H1 (cell line): ENCODE measurements at regions not wholly inside any gene's neighbourhood (a gene's known extent, or its start where the extent isn't known, plus 50 kb on each side); places are given as distances from the start of the nearest gene placed in this dataset.

Experiments used
- CTCF ChIA-PET: fragments of 300-600 bp; sonication (Branson Sonifier 250); formaldehyde crosslinking; loops from one replicate; lab custom pipeline; 2021; ENCODE audit not compliant: partially characterized antibody; lab: Charles Lee
- POLR2A ChIA-PET: fragments of 300-600 bp; sonication (Branson Sonifier 250); formaldehyde crosslinking; loops from one replicate; lab custom pipeline; 2021; ENCODE audit warnings: inconsistent platforms; ENCODE audit not compliant: partially characterized antibody; lab: Charles Lee
- DNase-seq, 2 experiments: peaks; one replicate each; pipeline versions ENCODE4 v3.0.0 to v3.0.0-alpha.2; 2010 to 2022; ENCODE audit warnings: low spot score in 2 of 2, low read depth in 1 of 2, mixed read lengths in 1 of 2
- FAIRE-seq: peaks from 2 replicates; lab custom pipeline; 2011; peaks lifted over from hg19 to GRCh38; lab: Jason Lieb, UNC
- H2AFZ ChIP-seq: 2 replicates; pipeline ENCODE4 v1.8.1; 2012; ENCODE audit warnings: low read length, inconsistent platforms
- H2AK5ac ChIP-seq: 2 replicates; pipeline ENCODE4 v1.6.1; 2013; ENCODE audit warnings: low read depth, low read length
- H2BK120ac ChIP-seq: replicated peaks from 2 replicates; pipeline ENCODE3; 2013; ENCODE audit warnings: low read depth, low read length, inconsistent platforms
- H2BK12ac ChIP-seq: 2 replicates; pipeline ENCODE4 v1.6.1; 2013; ENCODE audit warnings: low read depth, low read length
- H2BK15ac ChIP-seq: 2 replicates; pipeline ENCODE4 v1.6.1; 2013; ENCODE audit warnings: low read length
- H2BK20ac ChIP-seq: 2 replicates; pipeline ENCODE4 v1.6.1; 2013; ENCODE audit warnings: low read length
- H2BK5ac ChIP-seq: 2 replicates; pipeline ENCODE4 v1.6.1; 2013; ENCODE audit warnings: low read depth, low read length
- H3K14ac ChIP-seq: 2 replicates; pipeline ENCODE4 v1.6.1; 2013; ENCODE audit warnings: inconsistent platforms; ENCODE audit not compliant: insufficient read length
- H3K18ac ChIP-seq: 2 replicates; pipeline ENCODE4 v1.6.1; 2013; ENCODE audit warnings: low read length; ENCODE audit errors: extremely low read depth
- H3K23ac ChIP-seq: 2 replicates; pipeline ENCODE4 v1.6.1; 2013; ENCODE audit warnings: inconsistent platforms; ENCODE audit not compliant: insufficient read length
- H3K23me2 ChIP-seq: 2 replicates; pipeline ENCODE4 v1.6.1; 2013; ENCODE audit warnings: low read depth, low read length
- H3K27ac ChIP-seq: 2 replicates; pipeline ENCODE4 v1.6.1; 2011; ENCODE audit warnings: low read depth, low read length, inconsistent platforms
- H3K27me3 ChIP-seq, 4 experiments: replicated peaks in 1 of 4; 1 replicate in 1 of 4; 2 replicates in 3 of 4; pipeline versions ENCODE4 v1.6.1 to v1.8.1; 2011 to 2013; ENCODE audit warnings: low read length in 3 of 4, mild to moderate bottlenecking in 3 of 4, inconsistent platforms in 2 of 4, mixed read lengths in 2 of 4, moderate library complexity in 1 of 4; ENCODE audit not compliant: control insufficient read depth in 3 of 4, insufficient read depth in 3 of 4; ENCODE audit errors: extremely low read depth in 1 of 4
- H3K36me3 ChIP-seq, 4 experiments: 2 replicates each; pipeline versions ENCODE4 v1.6.1 to v1.8.1; 2011 to 2013; ENCODE audit warnings: mild to moderate bottlenecking in 4 of 4, low read length in 3 of 4, moderate library complexity in 2 of 4, control low read depth in 1 of 4, inconsistent platforms in 1 of 4; ENCODE audit not compliant: insufficient read depth in 4 of 4, control insufficient read depth in 2 of 4
- H3K4ac ChIP-seq: replicated peaks from 2 replicates; pipeline ENCODE3; 2013; ENCODE audit warnings: low read length, low read depth, mixed read lengths, inconsistent platforms; ENCODE audit not compliant: insufficient read length
- H3K4me1 ChIP-seq, 4 experiments: replicated peaks in 1 of 4; 1 replicate in 1 of 4; 2 replicates in 3 of 4; pipeline versions ENCODE4 v1.6.1 to v1.8.1; 2011 to 2013; ENCODE audit warnings: low read length in 3 of 4, inconsistent platforms in 2 of 4, mixed read lengths in 1 of 4; ENCODE audit not compliant: insufficient read depth in 4 of 4, control insufficient read depth in 3 of 4
- H3K4me2 ChIP-seq, 2 experiments: 2 replicates each; pipeline versions ENCODE4 v1.6.1 to v1.8.1; 2011 to 2013; ENCODE audit warnings: low read depth in 2 of 2, low read length in 2 of 2, control low read depth in 1 of 2, inconsistent platforms in 1 of 2, mild to moderate bottlenecking in 1 of 2; ENCODE audit not compliant: insufficient read depth in 1 of 2
- H3K4me3 ChIP-seq, 4 experiments: fragments of 200-600, 300-600 bp in 1 of 4; sonication (generic), shearing (Covaris generic), sonication (Bioruptor Twin) in 1 of 4; 2 replicates each; pipeline versions ENCODE4 v1.5.1 to v1.8.1; 2011 to 2016; ENCODE audit warnings: low read length in 4 of 4, low read depth in 3 of 4, control low read depth in 2 of 4, inconsistent platforms in 2 of 4, mild to moderate bottlenecking in 2 of 4, mixed read lengths in 1 of 4, moderate library complexity in 1 of 4; ENCODE audit not compliant: insufficient read depth in 2 of 4; ENCODE audit errors: extremely low read depth in 1 of 4
- H3K56ac ChIP-seq: replicated peaks from 2 replicates; pipeline ENCODE3; 2013; ENCODE audit warnings: low read depth, mild to moderate bottlenecking, mixed read lengths, low read length, inconsistent platforms; ENCODE audit not compliant: insufficient read length
- H3K79me1 ChIP-seq: 2 replicates; pipeline ENCODE4 v1.6.1; 2013; ENCODE audit warnings: low read depth, low read length, control low read depth
- H3K79me2 ChIP-seq, 2 experiments: 2 replicates each; pipeline versions ENCODE4 v1.6.1 to v1.8.1; 2012 to 2013; ENCODE audit warnings: low read length in 2 of 2, mild to moderate bottlenecking in 2 of 2, inconsistent platforms in 1 of 2; ENCODE audit not compliant: insufficient read depth in 2 of 2, control insufficient read depth in 1 of 2
- H3K9ac ChIP-seq, 4 experiments: replicated peaks in 1 of 4; 1 replicate in 1 of 4; 2 replicates in 3 of 4; pipeline versions ENCODE4 v1.6.1 to v1.8.1; 2011 to 2013; ENCODE audit warnings: low read depth in 3 of 4, low read length in 3 of 4, control low read depth in 2 of 4, mild to moderate bottlenecking in 2 of 4, moderate library complexity in 2 of 4, inconsistent platforms in 1 of 4; ENCODE audit errors: extremely low read depth in 1 of 4
- H3K9me3 ChIP-seq, 2 experiments: 2 replicates each; pipeline versions ENCODE4 v1.6.1 to v1.8.1; 2012 to 2013; ENCODE audit warnings: mild to moderate bottlenecking in 2 of 2, moderate library complexity in 2 of 2, control low read depth in 1 of 2, inconsistent platforms in 1 of 2, low read depth in 1 of 2, low read length in 1 of 2, mixed read lengths in 1 of 2; ENCODE audit not compliant: insufficient read depth in 2 of 2
- H4K20me1 ChIP-seq, 2 experiments: replicated peaks in 1 of 2; 2 replicates each; pipeline versions ENCODE3 to v1.8.1; 2011 to 2013; ENCODE audit warnings: inconsistent platforms in 2 of 2, low read length in 2 of 2, mild to moderate bottlenecking in 1 of 2; ENCODE audit not compliant: insufficient read depth in 2 of 2, control insufficient read depth in 1 of 2
- H4K5ac ChIP-seq: 2 replicates; pipeline ENCODE4 v1.6.1; 2013; ENCODE audit warnings: low read length, low read depth, mixed read lengths, inconsistent platforms; ENCODE audit not compliant: insufficient read length
- H4K8ac ChIP-seq: 2 replicates; pipeline ENCODE4 v1.8.0; 2013; ENCODE audit warnings: mild to moderate bottlenecking, moderate library complexity, low read length, inconsistent platforms; ENCODE audit not compliant: insufficient read depth; ENCODE audit errors: extremely low read depth
- H4K91ac ChIP-seq: replicated peaks from 2 replicates; pipeline ENCODE3; 2013; ENCODE audit warnings: low read length, mixed read lengths, inconsistent platforms; ENCODE audit not compliant: insufficient read length
- CBX8 ChIP-seq: fragments of 300-800, 300-1000 bp; sonication (generic); IDR thresholded peaks from 2 replicates; pipeline ENCODE4 v1.7.1; 2016; ENCODE audit warnings: low read depth, low read length, borderline replicate concordance
- EP300 ChIP-seq, 2 experiments: IDR thresholded peaks; 1 replicate in 1 of 2; 2 replicates in 1 of 2; pipeline ENCODE4 v1.6.1; 2011 to 2012; ENCODE audit warnings: low read depth in 2 of 2, low read length in 2 of 2, mild to moderate bottlenecking in 2 of 2, borderline replicate concordance in 1 of 2, inconsistent platforms in 1 of 2, moderate library complexity in 1 of 2
- EZH2 ChIP-seq: fragments of 200-600 bp; sonication (generic); IDR thresholded peaks from 2 replicates; pipeline ENCODE4 v1.7.1; 2012; ENCODE audit warnings: low read depth, mild to moderate bottlenecking, moderate library complexity, low read length, inconsistent platforms; ENCODE audit not compliant: severe bottlenecking
- HDAC2 ChIP-seq, 2 experiments: fragments of 300-600 bp in 1 of 2; sonication (generic) in 1 of 2; IDR thresholded peaks; 2 replicates each; pipeline ENCODE4 v1.6.1; 2011 to 2012; ENCODE audit warnings: low read depth in 2 of 2, low read length in 2 of 2, mild to moderate bottlenecking in 2 of 2, moderate library complexity in 2 of 2, borderline replicate concordance in 1 of 2, inconsistent platforms in 1 of 2
- PHF8 ChIP-seq: fragments of 200-600 bp; sonication (generic); conservative IDR thresholded peaks from 2 replicates; pipeline ENCODE4 v1.7.1; 2012; ENCODE audit warnings: low read depth, mild to moderate bottlenecking, inconsistent platforms, low read length, moderate library complexity
- POLR2A ChIP-seq, 2 experiments: IDR thresholded peaks; 1 replicate in 1 of 2; 2 replicates in 1 of 2; pipeline ENCODE4 v1.6.1; 2011; ENCODE audit warnings: low read depth in 2 of 2, low read length in 2 of 2, mild to moderate bottlenecking in 2 of 2; ENCODE audit errors: control extremely low read depth in 1 of 2
- RAD21 ChIP-seq, 2 experiments: IDR thresholded peaks in 1 of 2; conservative IDR thresholded peaks in 1 of 2; 2 replicates each; pipeline ENCODE4 v1.6.1; 2011; ENCODE audit warnings: low read depth in 2 of 2, low read length in 2 of 2, improper control_type of control experiment in 1 of 2, inconsistent platforms in 1 of 2, mild to moderate bottlenecking in 1 of 2, moderate library complexity in 1 of 2
- SAP30 ChIP-seq: fragments of 300-600 bp; sonication (generic); IDR thresholded peaks from 2 replicates; pipeline ENCODE4 v1.7.1; 2012; ENCODE audit warnings: low read length, moderate library complexity, mild to moderate bottlenecking, inconsistent platforms; ENCODE audit not compliant: insufficient read depth, insufficient replicate concordance
- SIX5 ChIP-seq: IDR thresholded peaks from 2 replicates; pipeline ENCODE4 v1.6.1; 2011; ENCODE audit warnings: mild to moderate bottlenecking, low read depth, low read length
- SP4 ChIP-seq: IDR thresholded peaks from 2 replicates; pipeline ENCODE4 v1.6.1; 2012; ENCODE audit warnings: low read length, inconsistent platforms
- YY1 ChIP-seq: IDR thresholded peaks from 2 replicates; pipeline ENCODE4 v1.6.1; 2011; ENCODE audit warnings: low read depth, mild to moderate bottlenecking, low read length
- WGBS, 2 experiments: shearing (Covaris generic) in 1 of 2; methylation state at CpG; one replicate each; pipeline versions ENCODE4 v1.1.6 to v1.1.7; 2013 to 2015; ENCODE audit warnings: low lambda C conversion rate in 2 of 2, mixed read lengths in 2 of 2, inconsistent platforms in 1 of 2, low coverage in 1 of 2, missing lambda C conversion rate in 1 of 2; ENCODE audit not compliant: insufficient replicate concordance in 2 of 2, insufficient coverage in 1 of 2, insufficient read length in 1 of 2; ENCODE audit errors: extremely low coverage in 1 of 2, missing lambda C conversion rate in 1 of 2; 5-methylcytosine and 5-hydroxymethylcytosine counted together

DNA sequence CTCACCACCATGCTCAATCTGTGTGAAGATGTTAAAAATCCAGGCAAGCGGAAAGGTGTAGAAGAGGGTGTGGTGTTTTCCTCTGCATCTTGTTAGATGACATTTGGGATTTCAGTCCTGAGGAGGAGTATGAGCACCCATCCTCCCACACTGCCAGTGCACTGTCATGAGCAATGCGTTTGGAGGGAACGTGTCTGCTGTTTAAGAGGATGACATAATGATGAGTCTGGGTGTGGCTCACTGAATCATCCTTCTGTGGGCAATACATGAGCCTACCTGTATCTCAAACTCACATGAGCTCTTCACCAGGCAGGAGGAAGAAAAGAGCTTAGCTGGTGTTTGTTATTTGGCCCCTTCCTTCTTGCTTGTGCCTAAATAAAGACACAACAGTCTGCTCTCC lies 67.9 kb upstream of the ARX start:
- H2AFZ ChIP-seq = no peak overlapping the region
- no peaks in the 10 kb centered on the region for H3K4me1 ChIP-seq
- no peak for TF ChIP-seq CBX8
- TF ChIP-seq PHF8 = no peak
- TF ChIP-seq YY1 = no peak
- TF ChIP-seq RAD21 (IDR thresholded peaks at IDR 0.05 in 1 of 2, conservative IDR thresholded peaks at IDR 0.05 in 1 of 2; ENCODE audit: low read depth in 2 of 2, low read length in 2 of 2) = no peak
- no peak for TF ChIP-seq SIX5
- TF ChIP-seq EP300 (IDR thresholded peaks at IDR 0.05; ENCODE audit: borderline replicate concordance in 1 of 2, low read depth in 2 of 2, low read length in 2 of 2) = no peak
- TF ChIP-seq EZH2 = no peak
- TF ChIP-seq POLR2A (IDR thresholded peaks at IDR 0.05; ENCODE audit: control extremely low read depth in 1 of 2, low read depth in 2 of 2, low read length in 2 of 2) = no peak
- TF ChIP-seq HDAC2 (IDR thresholded peaks at IDR 0.05; ENCODE audit: borderline replicate concordance in 1 of 2, low read depth in 2 of 2, low read length in 2 of 2) = no peak
- no peak for TF ChIP-seq SP4
- TF ChIP-seq SAP30 = no peak
- ChIA-PET POLR2A (no interaction called here), CTCF (interaction anchor here (0.9 to 1.1 kb wide), 2 partner anchors 50 to 57 kb away, joined by 3 read pairs; no protein-coding TSS in a partner anchor)
- H4K91ac ChIP-seq = no peak overlapping the region
- no peak overlapping the region for H3K4me2 ChIP-seq
- no peak overlapping the region for H4K8ac ChIP-seq
- no peak overlapping the region for H2BK5ac ChIP-seq
- no peak overlapping the region for H2BK12ac ChIP-seq
- H3K79me1 ChIP-seq = no peaks in the 10 kb centered on the region
- no peaks in the 10 kb centered on the region for H4K20me1 ChIP-seq
- H3K18ac ChIP-seq = no peak overlapping the region
- H3K36me3 ChIP-seq = no peaks in the 10 kb centered on the region
- no peak overlapping the region for H4K5ac ChIP-seq
- WGBS, 2 experiments = 91% methylated on average over 3 of the region's 3 CpGs; no CpG with 5 or more reads in 1 of the 2 experiments
- H2BK120ac ChIP-seq = no peak overlapping the region
- no peak overlapping the region for H2BK15ac ChIP-seq
- H2BK20ac ChIP-seq = no peak overlapping the region
- H3K14ac ChIP-seq = no peak overlapping the region
- no peak overlapping the region for H3K27ac ChIP-seq
- H3K4ac ChIP-seq = no peak overlapping the region
- H3K23ac ChIP-seq = no peak overlapping the region
- no peak overlapping the region for H2AK5ac ChIP-seq
- H3K79me2 ChIP-seq = no peaks in the 10 kb centered on the region
- no peak overlapping the region for H3K56ac ChIP-seq
- no peaks in the 10 kb centered on the region for H3K9me3 ChIP-seq
- H3K27me3 ChIP-seq = no peaks in the 10 kb centered on the region
- H3K4me3 ChIP-seq = no peak overlapping the region
- no peak for DNase-seq
- no peaks in the 10 kb centered on the region for H3K23me2 ChIP-seq
- no peak overlapping the region for H3K9ac ChIP-seq
- no peak for FAIRE-seq
